Adrenal gland (tissue), 5 donors: ENCODE measurements at regions not wholly inside any gene's neighbourhood (a gene's known extent, or its start where the extent isn't known, plus 50 kb on each side); places are given as distances from the start of the nearest gene placed in this dataset.

Source experiments
- CTCF ChIP-seq, 6 experiments: fragments of 450-650 bp in 4 of 6; fragments of 200-600 bp in 2 of 6; sonication (generic) in 1 of 6; IDR thresholded peaks; 1 replicate in 5 of 6; 2 replicates in 1 of 6; pipeline versions ENCODE4 v1.5.1 to v1.8.0; 2016 to 2021; ENCODE audit warnings: antibody characterized with exemption in 6 of 6, mild to moderate bottlenecking in 2 of 6, moderate library complexity in 1 of 6
- POLR2A ChIP-seq, 2 donors: fragments of 450-650 bp; IDR thresholded peaks; one replicate each; pipeline ENCODE4 v1.6.1; 2017; ENCODE audit warnings: antibody characterized with exemption in 2 of 2, mild to moderate bottlenecking in 2 of 2, moderate library complexity in 1 of 2
- donor health status: DM: no; HTN: no; CAD: no.

DNA sequence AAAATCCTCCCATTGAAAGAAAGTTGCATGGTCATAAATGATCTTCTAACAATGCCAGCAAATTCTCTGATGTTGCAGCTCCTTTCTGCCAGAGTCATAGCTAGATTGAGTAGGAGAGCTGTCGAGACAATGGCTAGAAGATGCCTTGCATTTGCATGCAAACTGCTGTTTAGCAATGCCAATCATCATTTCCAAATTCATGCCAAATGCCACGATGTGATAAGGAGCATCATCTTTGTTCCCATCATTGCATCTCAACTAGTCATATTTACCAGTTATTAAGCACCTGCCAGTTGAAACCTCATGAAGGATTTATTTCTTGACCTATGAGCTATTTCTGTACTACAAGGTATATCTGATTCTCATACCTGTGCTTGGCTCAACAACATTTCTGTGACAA, 246.4 kb upstream of the PIK3R1 start:
- TF ChIP-seq CTCF (IDR thresholded peaks at IDR 0.05) (no peak), POLR2A (IDR thresholded peaks at IDR 0.05) (no peak)
